Nephron progenitor cell (in vitro differentiated cells): ENCODE measurements at regions not wholly inside any gene's neighbourhood (a gene's known extent, or its start where the extent isn't known, plus 50 kb on each side); places are given as distances from the start of the nearest gene placed in this dataset.

Experiments
- DNase-seq: peaks from one replicate; pipeline ENCODE4 v3.0.0; 2021
- H3K27ac Mint-ChIP-seq: 2 replicates; pipeline ENCODE4 v1.8.0; 2021; ENCODE audit warnings: mild to moderate bottlenecking, moderate library complexity, mixed read lengths
- H3K27me3 Mint-ChIP-seq: 2 replicates; pipeline ENCODE4 v1.8.0; 2021; ENCODE audit warnings: mild to moderate bottlenecking, low read depth, mixed read lengths; ENCODE audit not compliant: poor library complexity
- H3K36me3 Mint-ChIP-seq: 2 replicates; pipeline ENCODE4 v1.8.0; 2021; ENCODE audit warnings: low read depth, mixed read lengths
- H3K4me1 Mint-ChIP-seq: 2 replicates; pipeline ENCODE4 v1.8.0; 2021; ENCODE audit warnings: mixed read lengths
- H3K4me3 Mint-ChIP-seq: 2 replicates; pipeline ENCODE4 v1.8.0; 2021; ENCODE audit warnings: mild to moderate bottlenecking, moderate library complexity, mixed read lengths
- H3K9me3 Mint-ChIP-seq: 2 replicates; pipeline ENCODE4 v1.8.0; 2021; ENCODE audit warnings: mild to moderate bottlenecking, moderate library complexity, mixed read lengths
- CTCF ChIP-seq: fragments of 200-600 bp; sonication (generic); IDR thresholded peaks from 2 replicates; pipeline ENCODE4 v1.5.0; 2021; ENCODE audit warnings: antibody characterized with exemption

- Mint-ChIP-seq H3K4me1 (peaks cover 31% of the 10 kb centered on the region), H3K9me3 (no peaks in the 10 kb centered on the region), H3K4me3 (no peak overlapping the region), H3K27me3 (peaks cover 9% of the 10 kb centered on the region), H3K36me3 (no peaks in the 10 kb centered on the region), H3K27ac (no peak overlapping the region)
- DNase-seq, result no peak
- TF ChIP-seq CTCF, result no peak
Observed at GRCh38 chr1:94714152-94714551, 106.0 kb upstream of the SLC44A3 start.

GRCh38 chr1:94713472-94714141 lies 106.5 kb upstream of the SLC44A3 start:
- Mint-ChIP-seq H3K4me3 (no peak overlapping the region), H3K27ac (no peak overlapping the region), H3K27me3 (peaks cover 5% of the 10 kb centered on the region), H3K9me3 (no peaks in the 10 kb centered on the region), H3K36me3 (no peaks in the 10 kb centered on the region), H3K4me1 (peaks cover 36% of the 10 kb centered on the region)
- no peak for DNase-seq
- no peak for TF ChIP-seq CTCF

- Mint-ChIP-seq H3K4me1 (peaks cover 57% of the 10 kb centered on the region), H3K27ac (no peak overlapping the region), H3K4me3 (no peak overlapping the region), H3K36me3 (no peaks in the 10 kb centered on the region), H3K27me3 (peaks cover 9% of the 10 kb centered on the region), H3K9me3 (no peaks in the 10 kb centered on the region)
- DNase-seq, result no peak
- TF ChIP-seq CTCF, result no peak
Observed at GRCh38 chr1:94709891-94710581, 110.1 kb upstream of the SLC44A3 start.

GRCh38 chr1:94708811-94709210 lies 111.3 kb upstream of the SLC44A3 start:
- DNase-seq, result no peak
- H3K27ac Mint-ChIP-seq, result no peak overlapping the region
- H3K9me3 Mint-ChIP-seq, result no peaks in the 10 kb centered on the region
- H3K36me3 Mint-ChIP-seq, result no peaks in the 10 kb centered on the region
- H3K27me3 Mint-ChIP-seq, result peaks cover 11% of the 10 kb centered on the region
- H3K4me3 Mint-ChIP-seq, result no peak overlapping the region
- peaks cover 52% of the 10 kb centered on the region for H3K4me1 Mint-ChIP-seq
- no peak for TF ChIP-seq CTCF

GRCh38 chr1:94708299-94708685 lies 111.9 kb upstream of the SLC44A3 start:
- Mint-ChIP-seq H3K27ac (no peak overlapping the region), H3K9me3 (no peaks in the 10 kb centered on the region), H3K4me3 (no peak overlapping the region), H3K27me3 (peaks cover 12% of the 10 kb centered on the region), H3K36me3 (no peaks in the 10 kb centered on the region), H3K4me1 (peaks cover 47% of the 10 kb centered on the region)
- DNase-seq, result no peak
- TF ChIP-seq CTCF, result no peak
